NT2/D1 (cell line): ENCODE measurements at regions not wholly inside any gene's neighbourhood (a gene's known extent, or its start where the extent isn't known, plus 50 kb on each side); places are given as distances from the start of the nearest gene placed in this dataset.

Source experiments
- DNase-seq: peaks from one replicate; pipeline ENCODE4 v3.0.0-alpha.2; 2011; ENCODE audit warnings: low read depth, low spot score
- H3K27me3 ChIP-seq: 2 replicates; pipeline ENCODE4 v1.6.0; 2011; ENCODE audit warnings: mild to moderate bottlenecking; ENCODE audit not compliant: insufficient read length, insufficient read depth
- H3K36me3 ChIP-seq: 2 replicates; pipeline ENCODE4 v1.6.1; 2011; ENCODE audit warnings: mild to moderate bottlenecking, low read length, mixed read lengths; ENCODE audit not compliant: insufficient read depth, insufficient read length
- H3K4me1 ChIP-seq: 2 replicates; pipeline ENCODE4 v1.5.1; 2011; ENCODE audit not compliant: insufficient read depth, insufficient read length
- H3K4me3 ChIP-seq: 2 replicates; pipeline ENCODE4 v1.5.1; 2011; ENCODE audit warnings: low read depth; ENCODE audit not compliant: insufficient read length
- H3K9ac ChIP-seq: 2 replicates; pipeline ENCODE4 v1.6.0; 2011; ENCODE audit warnings: low read depth; ENCODE audit not compliant: insufficient read length
- H3K9me3 ChIP-seq: 2 replicates; pipeline ENCODE4 v1.5.1; 2011; ENCODE audit warnings: mild to moderate bottlenecking, low read length; ENCODE audit not compliant: insufficient read depth
- SUZ12 ChIP-seq: IDR thresholded peaks from 2 replicates; pipeline ENCODE4 v1.6.1; 2011; ENCODE audit not compliant: insufficient read length, insufficient read depth; ENCODE audit errors: extremely low read depth
- YY1 ChIP-seq: IDR thresholded peaks from 2 replicates; pipeline ENCODE4 v1.6.1; 2011; ENCODE audit not compliant: insufficient read length, insufficient read depth
- ZNF274 ChIP-seq: IDR thresholded peaks from 2 replicates; pipeline ENCODE4 v1.6.1; 2011; ENCODE audit warnings: mild to moderate bottlenecking, low read depth, low read length

- DNase-seq, result no peak
- Histone ChIP-seq H3K36me3 (no peaks in the 10 kb centered on the region), H3K9me3 (peaks cover 24% of the 10 kb centered on the region), H3K4me1 (no peaks in the 10 kb centered on the region), H3K4me3 (no peak overlapping the region), H3K9ac (no peak overlapping the region), H3K27me3 (no peaks in the 10 kb centered on the region)
- TF ChIP-seq ZNF274 (no peak), YY1 (no peak), SUZ12 (no peak)
These were observed 115.8 kb upstream of the RASEF start for GRCh38 chr9:83178717-83179116.

GRCh38 chr9:83177747-83178146 is 114.8 kb upstream of the RASEF start:
- H3K4me1 ChIP-seq, result no peaks in the 10 kb centered on the region
- no peak for TF ChIP-seq YY1
- TF ChIP-seq ZNF274, result no peak
- no peak for TF ChIP-seq SUZ12
- H3K4me3 ChIP-seq, result no peak overlapping the region
- DNase-seq, result no peak
- H3K36me3 ChIP-seq, result no peaks in the 10 kb centered on the region
- H3K9me3 ChIP-seq, result peaks cover 27% of the 10 kb centered on the region
- no peak overlapping the region for H3K9ac ChIP-seq
- H3K27me3 ChIP-seq, result no peaks in the 10 kb centered on the region

GRCh38 chr9:83167126-83167525 is 104.2 kb upstream of the RASEF start:
- Histone ChIP-seq H3K4me3 (no peak overlapping the region), H3K27me3 (no peaks in the 10 kb centered on the region), H3K36me3 (no peaks in the 10 kb centered on the region), H3K9me3 (no peaks in the 10 kb centered on the region), H3K9ac (no peak overlapping the region), H3K4me1 (no peaks in the 10 kb centered on the region)
- TF ChIP-seq ZNF274 (no peak), SUZ12 (no peak), YY1 (no peak)
- no peak for DNase-seq

- H3K27me3 ChIP-seq, result no peaks in the 10 kb centered on the region
- TF ChIP-seq ZNF274 (no peak), SUZ12 (no peak), YY1 (no peak)
- H3K4me1 ChIP-seq, result no peaks in the 10 kb centered on the region
- no peak overlapping the region for H3K4me3 ChIP-seq
- H3K36me3 ChIP-seq, result no peaks in the 10 kb centered on the region
- DNase-seq, result no peak
- H3K9me3 ChIP-seq, result 0 out of 2 replicates have a peak, but pooled peaks cover 1% of the 10 kb centered on the region
- no peak overlapping the region for H3K9ac ChIP-seq
These were observed 103.4 kb upstream of the RASEF start for GRCh38 chr9:83166372-83166771.

- H3K9me3 ChIP-seq, result peaks cover 3% of the 10 kb centered on the region; the same call in 1 of the 2 replicates
- DNase-seq, result no peak
- H3K4me3 ChIP-seq, result no peak overlapping the region
- no peaks in the 10 kb centered on the region for H3K27me3 ChIP-seq
- H3K4me1 ChIP-seq, result no peaks in the 10 kb centered on the region
- no peaks in the 10 kb centered on the region for H3K36me3 ChIP-seq
- TF ChIP-seq ZNF274 (no peak), YY1 (no peak), SUZ12 (no peak)
- no peak overlapping the region for H3K9ac ChIP-seq
These were observed 92.8 kb upstream of the RASEF start for GRCh38 chr9:83155733-83156132.

- Histone ChIP-seq H3K4me3 (no peak overlapping the region), H3K36me3 (no peaks in the 10 kb centered on the region), H3K9ac (no peak overlapping the region), H3K9me3 (no peaks in the 10 kb centered on the region), H3K27me3 (no peaks in the 10 kb centered on the region), H3K4me1 (no peaks in the 10 kb centered on the region)
- TF ChIP-seq SUZ12, result no peak
- TF ChIP-seq YY1, result no peak
- DNase-seq, result no peak
These were observed 91.9 kb upstream of the RASEF start for GRCh38 chr9:83154821-83155220.

- DNase-seq, result no peak
- no peak overlapping the region for H3K4me3 ChIP-seq
- H3K9ac ChIP-seq, result no peak overlapping the region
- TF ChIP-seq YY1, result no peak
- TF ChIP-seq ZNF274, result no peak
- TF ChIP-seq SUZ12, result no peak
- H3K36me3 ChIP-seq, result no peaks in the 10 kb centered on the region
- no peaks in the 10 kb centered on the region for H3K4me1 ChIP-seq
- no peaks in the 10 kb centered on the region for H3K27me3 ChIP-seq
- no peaks in the 10 kb centered on the region; the same call in 1 of the 2 replicates for H3K9me3 ChIP-seq
These were observed 91.3 kb upstream of the RASEF start for GRCh38 chr9:83154087-83154736.
